ENCODE measurements at regions not wholly inside any gene's neighbourhood (a gene's known extent, or its start where the extent isn't known, plus 50 kb on each side); places are given as distances from the start of the nearest gene placed in this dataset.

DNA sequence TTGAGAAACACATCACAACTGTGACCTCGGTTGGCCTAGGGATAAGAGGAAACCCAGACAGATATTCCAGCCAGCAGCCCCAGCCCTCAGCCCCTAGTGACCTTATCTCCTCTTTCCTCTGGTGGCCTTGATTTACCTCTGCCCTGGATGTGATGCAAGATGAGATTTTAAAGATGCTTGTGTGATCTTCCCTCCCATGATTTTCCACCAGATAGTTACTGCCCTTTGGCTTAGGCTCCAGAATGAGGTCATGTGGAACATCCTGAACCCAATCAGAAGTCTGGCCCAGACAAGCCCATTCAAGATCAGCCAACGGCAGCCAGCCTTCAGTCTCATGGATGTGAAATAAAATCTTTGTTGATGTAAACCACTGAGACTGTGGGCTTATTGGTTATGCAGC, 104.0 kb downstream of the BANF2 start:
- Histone ChIP-seq H3K27ac (replicated peaks) (no peak overlapping the region), H3K36me3 (no peaks in the 10 kb centered on the region), H3K4me1 (peaks cover 32% of the 10 kb centered on the region), H3K9me3 (replicated peaks) (peaks cover 5% of the 10 kb centered on the region), H3K27me3 (ENCODE audit: low read depth) (no peaks in the 10 kb centered on the region), H3K4me3 (no peak overlapping the region)
- TF ChIP-seq, protein P1, sequence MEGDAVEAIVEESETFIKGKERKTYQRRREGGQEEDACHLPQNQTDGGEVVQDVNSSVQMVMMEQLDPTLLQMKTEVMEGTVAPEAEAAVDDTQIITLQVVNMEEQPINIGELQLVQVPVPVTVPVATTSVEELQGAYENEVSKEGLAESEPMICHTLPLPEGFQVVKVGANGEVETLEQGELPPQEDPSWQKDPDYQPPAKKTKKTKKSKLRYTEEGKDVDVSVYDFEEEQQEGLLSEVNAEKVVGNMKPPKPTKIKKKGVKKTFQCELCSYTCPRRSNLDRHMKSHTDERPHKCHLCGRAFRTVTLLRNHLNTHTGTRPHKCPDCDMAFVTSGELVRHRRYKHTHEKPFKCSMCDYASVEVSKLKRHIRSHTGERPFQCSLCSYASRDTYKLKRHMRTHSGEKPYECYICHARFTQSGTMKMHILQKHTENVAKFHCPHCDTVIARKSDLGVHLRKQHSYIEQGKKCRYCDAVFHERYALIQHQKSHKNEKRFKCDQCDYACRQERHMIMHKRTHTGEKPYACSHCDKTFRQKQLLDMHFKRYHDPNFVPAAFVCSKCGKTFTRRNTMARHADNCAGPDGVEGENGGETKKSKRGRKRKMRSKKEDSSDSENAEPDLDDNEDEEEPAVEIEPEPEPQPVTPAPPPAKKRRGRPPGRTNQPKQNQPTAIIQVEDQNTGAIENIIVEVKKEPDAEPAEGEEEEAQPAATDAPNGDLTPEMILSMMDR (IDR thresholded peaks at IDR 0.05; ENCODE audit: borderline replicate concordance): no peak
- intact Hi-C loops (cut with micrococcal nuclease): no loop called here
- DNase-seq: no peak

DNA sequence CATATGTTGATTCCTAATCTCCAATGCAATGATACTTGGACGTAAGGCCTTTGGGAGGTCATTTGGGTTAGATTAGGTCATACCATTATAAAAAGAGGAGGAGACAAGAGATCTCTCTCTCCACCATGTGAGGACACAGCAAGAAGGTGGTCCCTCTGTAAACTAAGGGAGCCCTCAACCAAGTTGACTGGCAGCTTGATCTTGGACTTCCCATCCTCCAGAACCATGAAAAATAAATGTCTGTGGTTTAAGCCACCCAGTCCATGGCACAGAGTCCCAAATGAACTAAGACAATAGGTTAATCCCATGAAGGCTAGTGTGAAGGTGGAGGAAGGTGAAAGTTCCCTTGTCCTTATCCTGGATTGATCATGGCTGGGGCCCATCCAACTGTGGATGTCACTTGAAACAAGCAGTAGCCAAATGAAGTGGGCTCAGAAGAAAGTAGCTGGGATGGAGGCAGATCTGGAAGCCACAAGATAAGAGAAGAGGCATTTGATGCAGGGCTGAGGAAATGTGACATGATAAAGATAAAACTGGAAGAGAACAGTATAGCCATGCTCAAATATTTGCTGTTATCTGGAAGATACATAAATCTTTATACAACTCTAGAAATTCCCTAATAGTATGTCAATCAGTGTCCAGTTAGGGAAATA, 99.9 kb downstream of the BANF2 start:
- DNase-seq: no peak
- Histone ChIP-seq H3K4me3 (no peak overlapping the region), H3K36me3 (no peaks in the 10 kb centered on the region), H3K9me3 (replicated peaks) (peaks cover 5% of the 10 kb centered on the region), H3K4me1 (peaks cover 16% of the 10 kb centered on the region), H3K27ac (replicated peaks) (no peak overlapping the region), H3K27me3 (ENCODE audit: low read depth) (no peaks in the 10 kb centered on the region)
- intact Hi-C loops (cut with micrococcal nuclease): no loop called here
- TF ChIP-seq, protein P1 (IDR thresholded peaks at IDR 0.05; ENCODE audit: borderline replicate concordance): no peak

DNA sequence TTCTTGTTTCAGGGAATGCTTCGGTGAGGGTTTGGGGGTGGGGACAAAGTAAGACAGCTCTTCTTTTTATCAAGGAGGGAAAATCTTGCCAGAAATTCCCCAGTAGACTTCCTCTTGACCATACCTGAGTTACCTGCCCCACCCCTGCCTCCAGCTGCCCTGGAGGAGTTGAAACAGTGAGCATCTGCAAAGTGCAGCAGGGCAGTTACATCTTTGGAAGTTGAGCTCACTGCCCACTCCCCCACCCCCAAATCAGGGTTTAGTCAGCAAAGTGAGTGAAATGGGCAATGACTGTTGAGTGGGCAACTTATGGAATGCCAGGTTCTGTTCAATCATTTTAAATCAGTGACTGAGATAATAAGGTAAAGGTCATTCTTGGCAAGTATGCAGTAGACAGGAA, 98.8 kb downstream of the BANF2 start:
- TF ChIP-seq, protein P1 (IDR thresholded peaks at IDR 0.05; ENCODE audit: borderline replicate concordance): no peak
- no peaks in the 10 kb centered on the region for H3K36me3 ChIP-seq
- H3K4me3 ChIP-seq: no peak overlapping the region
- intact Hi-C loops (cut with micrococcal nuclease): no loop called here
- H3K27me3 ChIP-seq (ENCODE audit: low read depth): no peaks in the 10 kb centered on the region
- peaks cover 5% of the 10 kb centered on the region for H3K9me3 ChIP-seq (replicated peaks)
- H3K4me1 ChIP-seq: peaks cover 16% of the 10 kb centered on the region
- DNase-seq: no peak
- no peak overlapping the region for H3K27ac ChIP-seq (replicated peaks)

DNA sequence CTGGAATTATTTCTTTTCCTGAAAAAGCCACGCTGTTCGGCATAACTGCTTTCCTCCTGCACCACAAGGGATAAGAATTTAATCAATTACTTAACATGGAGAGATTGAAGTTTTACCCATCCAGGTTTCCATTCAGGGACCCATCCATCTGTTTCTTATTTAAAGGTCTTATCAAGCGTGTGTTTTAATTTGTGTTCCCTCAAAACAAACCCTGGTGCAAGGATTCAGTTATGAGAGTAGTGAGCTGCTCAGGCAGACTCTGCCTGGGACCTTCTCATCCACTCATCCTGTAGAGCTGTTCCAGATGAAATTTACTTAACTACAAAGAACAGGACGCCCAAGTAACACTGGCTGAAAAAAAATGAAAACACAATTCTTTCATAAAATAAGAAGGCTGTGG, 97.8 kb downstream of the BANF2 start:
- TF ChIP-seq, protein P1 (IDR thresholded peaks at IDR 0.05; ENCODE audit: borderline replicate concordance): no peak
- Histone ChIP-seq H3K27ac (replicated peaks) (peak overlapping the region; percentile 19), H3K9me3 (replicated peaks) (peaks cover 5% of the 10 kb centered on the region), H3K36me3 (no peaks in the 10 kb centered on the region), H3K4me1 (peaks cover 16% of the 10 kb centered on the region), H3K27me3 (ENCODE audit: low read depth) (no peaks in the 10 kb centered on the region), H3K4me3 (no peak overlapping the region)
- no peak for DNase-seq
- intact Hi-C loops (cut with micrococcal nuclease): no loop called here

- no peak for DNase-seq
- Histone ChIP-seq H3K9me3 (replicated peaks) (peaks cover 5% of the 10 kb centered on the region), H3K4me3 (no peak overlapping the region), H3K4me1 (peaks cover 16% of the 10 kb centered on the region), H3K27me3 (ENCODE audit: low read depth) (no peaks in the 10 kb centered on the region), H3K36me3 (no peaks in the 10 kb centered on the region), H3K27ac (replicated peaks) (peak overlapping the region; percentile 82)
- TF ChIP-seq, protein P1 (IDR thresholded peaks at IDR 0.05; ENCODE audit: borderline replicate concordance): no peak
- intact Hi-C loops (cut with micrococcal nuclease): no loop called here
Measured at GRCh38 chr20:17797161-17797560, 97.4 kb downstream of the BANF2 start.

Measured in left ventricle myocardium inferior (tissue), 1 donor.